B cell (primary cell): ENCODE measurements at regions not wholly inside any gene's neighbourhood (a gene's known extent, or its start where the extent isn't known, plus 50 kb on each side); places are given as distances from the start of the nearest gene placed in this dataset.

Experiments
- EZH2 ChIP-seq: IDR thresholded peaks from 2 replicates; pipeline ENCODE4 v1.6.1; 2012; ENCODE audit warnings: borderline replicate concordance, low read depth, mild to moderate bottlenecking, moderate library complexity, low read length; ENCODE audit not compliant: insufficient read depth, poor library complexity, severe bottlenecking
- TF ChIP-seq, protein P1 (sequence below): fragments of 200-600 bp; IDR thresholded peaks from one replicate; pipeline ENCODE4 v1.8.0; 2022; ENCODE audit warnings: antibody characterized with exemption, mild to moderate bottlenecking

DNA sequence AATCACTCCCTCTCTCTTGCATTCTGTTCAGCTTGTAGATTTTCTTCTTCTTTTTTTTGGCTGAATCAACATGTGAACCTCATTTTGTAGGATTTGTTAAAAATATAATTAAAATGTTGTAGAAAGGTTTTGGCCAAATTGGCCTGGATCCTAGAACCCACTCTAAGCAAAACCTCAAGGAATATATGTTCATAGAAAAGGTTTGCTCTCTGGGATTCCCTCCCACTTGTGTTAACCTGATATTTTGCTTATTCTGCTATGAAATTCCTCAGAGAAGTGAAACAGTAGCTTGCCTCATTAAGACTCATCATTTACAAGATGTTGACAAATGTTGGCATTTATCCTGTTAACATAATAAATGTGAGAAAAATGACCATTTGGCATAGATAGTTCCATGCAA is 456.7 kb downstream of the TMEM182 start:
- no peak for TF ChIP-seq EZH2
- TF ChIP-seq, protein P1, sequence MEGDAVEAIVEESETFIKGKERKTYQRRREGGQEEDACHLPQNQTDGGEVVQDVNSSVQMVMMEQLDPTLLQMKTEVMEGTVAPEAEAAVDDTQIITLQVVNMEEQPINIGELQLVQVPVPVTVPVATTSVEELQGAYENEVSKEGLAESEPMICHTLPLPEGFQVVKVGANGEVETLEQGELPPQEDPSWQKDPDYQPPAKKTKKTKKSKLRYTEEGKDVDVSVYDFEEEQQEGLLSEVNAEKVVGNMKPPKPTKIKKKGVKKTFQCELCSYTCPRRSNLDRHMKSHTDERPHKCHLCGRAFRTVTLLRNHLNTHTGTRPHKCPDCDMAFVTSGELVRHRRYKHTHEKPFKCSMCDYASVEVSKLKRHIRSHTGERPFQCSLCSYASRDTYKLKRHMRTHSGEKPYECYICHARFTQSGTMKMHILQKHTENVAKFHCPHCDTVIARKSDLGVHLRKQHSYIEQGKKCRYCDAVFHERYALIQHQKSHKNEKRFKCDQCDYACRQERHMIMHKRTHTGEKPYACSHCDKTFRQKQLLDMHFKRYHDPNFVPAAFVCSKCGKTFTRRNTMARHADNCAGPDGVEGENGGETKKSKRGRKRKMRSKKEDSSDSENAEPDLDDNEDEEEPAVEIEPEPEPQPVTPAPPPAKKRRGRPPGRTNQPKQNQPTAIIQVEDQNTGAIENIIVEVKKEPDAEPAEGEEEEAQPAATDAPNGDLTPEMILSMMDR, result no peak
